OCI-LY1 (cell line): ENCODE measurements at regions not wholly inside any gene's neighbourhood (a gene's known extent, or its start where the extent isn't known, plus 50 kb on each side); places are given as distances from the start of the nearest gene placed in this dataset.

Experiments
- H2AFZ ChIP-seq: fragments of 200-600 bp; sonication (generic), shearing (Covaris generic); 2 replicates; pipeline ENCODE4 v1.6.0; 2014; ENCODE audit warnings: antibody characterized with exemption, mild to moderate bottlenecking, low read length
- H3F3A ChIP-seq: fragments of 200-600 bp; sonication (generic), shearing (Covaris generic); 2 replicates; pipeline ENCODE4 v1.6.0; 2014; ENCODE audit warnings: mild to moderate bottlenecking, antibody characterized with exemption, low read length, moderate library complexity; ENCODE audit not compliant: insufficient read depth
- H3K27ac ChIP-seq: fragments of 200-600 bp; sonication (generic); 2 replicates; pipeline ENCODE4 v1.5.1; 2014; ENCODE audit warnings: low read length, mixed run types, mild to moderate bottlenecking, low read depth; ENCODE audit not compliant: poor library complexity, severe bottlenecking
- H3K27me3 ChIP-seq: fragments of 200-600 bp; sonication (generic); 2 replicates; pipeline ENCODE4 v1.6.0; 2014; ENCODE audit warnings: antibody characterized with exemption, mild to moderate bottlenecking, low read length, moderate library complexity; ENCODE audit not compliant: insufficient read depth
- H3K36me3 ChIP-seq: fragments of 200-600 bp; sonication (generic); 2 replicates; pipeline ENCODE4 v1.6.1; 2014; ENCODE audit warnings: mild to moderate bottlenecking, antibody characterized with exemption, low read length, moderate library complexity, mixed read lengths; ENCODE audit not compliant: insufficient read depth
- H3K4me1 ChIP-seq: fragments of 200-600 bp; sonication (generic); 2 replicates; pipeline ENCODE4 v1.5.1; 2014; ENCODE audit warnings: mild to moderate bottlenecking, low read length, moderate library complexity; ENCODE audit not compliant: insufficient read depth, severe bottlenecking
- H3K4me2 ChIP-seq: fragments of 200-600 bp; sonication (generic), shearing (Covaris generic); 2 replicates; pipeline ENCODE4 v1.6.1; 2014; ENCODE audit warnings: low read length
- H3K4me3 ChIP-seq: fragments of 200-600 bp; sonication (generic); 2 replicates; pipeline ENCODE4 v1.5.1; 2014; ENCODE audit warnings: low read length, low read depth, mild to moderate bottlenecking, mixed read lengths; ENCODE audit not compliant: poor library complexity, severe bottlenecking
- H3K79me2 ChIP-seq: fragments of 200-600 bp; shearing (Covaris generic); 2 replicates; pipeline ENCODE4 v1.6.1; 2016; ENCODE audit warnings: mixed run types, low read length, mixed read lengths; ENCODE audit not compliant: insufficient read depth
- H3K9ac ChIP-seq: fragments of 200-600 bp; sonication (generic), shearing (Covaris generic); 2 replicates; pipeline ENCODE4 v1.6.1; 2014; ENCODE audit warnings: mild to moderate bottlenecking, low read length, mixed read lengths
- H3K9me2 ChIP-seq: fragments of 200-600 bp; sonication (generic), shearing (Covaris generic); 2 replicates; pipeline ENCODE4 v1.6.1; 2014; ENCODE audit warnings: low read depth, mild to moderate bottlenecking, low read length, mixed read lengths
- H3K9me3 ChIP-seq: fragments of 200-600 bp; shearing (Covaris generic); 2 replicates; pipeline ENCODE4 v1.6.1; 2014; ENCODE audit warnings: low read length, mixed read lengths
- H4K20me1 ChIP-seq: fragments of 200-600 bp; sonication (generic), shearing (Covaris generic); 2 replicates; pipeline ENCODE4 v1.6.0; 2016; ENCODE audit warnings: mild to moderate bottlenecking, low read length; ENCODE audit not compliant: insufficient read depth
- CTCF ChIP-seq: fragments of 200-600 bp; sonication (generic), shearing (Covaris generic); IDR thresholded peaks from 2 replicates; pipeline ENCODE4 v1.5.1; 2017; ENCODE audit warnings: mild to moderate bottlenecking, antibody characterized with exemption, low read length, moderate library complexity, mixed read lengths
- EZH2 ChIP-seq: fragments of 200-600 bp; sonication (generic), shearing (Covaris generic); IDR thresholded peaks from 2 replicates; pipeline ENCODE4 v1.8.0; 2017; ENCODE audit warnings: borderline replicate concordance, mixed run types, mild to moderate bottlenecking, antibody characterized with exemption, low read length, moderate library complexity, mixed read lengths

GRCh38 chr2:207403950-207404349, 125.8 kb upstream of the CREB1 start:
- Histone ChIP-seq H4K20me1 (no peaks in the 10 kb centered on the region), H3K79me2 (no peaks in the 10 kb centered on the region), H3K9me3 (no peaks in the 10 kb centered on the region), H3K36me3 (no peaks in the 10 kb centered on the region), H3K4me1 (no peaks in the 10 kb centered on the region), H3K4me2 (no peak overlapping the region), H3K27me3 (no peaks in the 10 kb centered on the region), H3K9me2 (no peaks in the 10 kb centered on the region), H3K4me3 (no peak overlapping the region), H2AFZ (no peak overlapping the region), H3K9ac (no peak overlapping the region), H3F3A (no peaks in the 10 kb centered on the region), H3K27ac (no peak overlapping the region)
- TF ChIP-seq EZH2 (no peak), CTCF (no peak)

GRCh38 chr2:207405150-207405549, 124.6 kb upstream of the CREB1 start:
- TF ChIP-seq EZH2 = no peak
- TF ChIP-seq CTCF = no peak

GRCh38 chr2:207408086-207408794, 121.5 kb upstream of the CREB1 start:
- H3K9me2 ChIP-seq = no peaks in the 10 kb centered on the region
- no peak overlapping the region for H3K9ac ChIP-seq
- H3K4me2 ChIP-seq = no peak overlapping the region
- H3K36me3 ChIP-seq = no peaks in the 10 kb centered on the region
- H4K20me1 ChIP-seq = no peaks in the 10 kb centered on the region
- no peaks in the 10 kb centered on the region for H3K4me1 ChIP-seq
- H3K9me3 ChIP-seq = no peaks in the 10 kb centered on the region
- no peak overlapping the region for H3K4me3 ChIP-seq
- H3F3A ChIP-seq = no peaks in the 10 kb centered on the region
- H3K79me2 ChIP-seq = no peaks in the 10 kb centered on the region
- H2AFZ ChIP-seq = no peak overlapping the region
- H3K27me3 ChIP-seq = no peaks in the 10 kb centered on the region
- H3K27ac ChIP-seq = no peak overlapping the region
- TF ChIP-seq CTCF = no peak
- no peak for TF ChIP-seq EZH2

More at GRCh38 chr2:207405150-207405549, 124.6 kb upstream of the CREB1 start:
- H3K27ac ChIP-seq = no peak overlapping the region
- no peak overlapping the region for H2AFZ ChIP-seq
- no peak overlapping the region for H3K4me3 ChIP-seq
- no peak overlapping the region for H3K9ac ChIP-seq
- no peak overlapping the region for H3K4me2 ChIP-seq
- no peaks in the 10 kb centered on the region for H3K36me3 ChIP-seq
- no peaks in the 10 kb centered on the region for H3K27me3 ChIP-seq
- no peaks in the 10 kb centered on the region for H3K79me2 ChIP-seq
- H3F3A ChIP-seq = no peaks in the 10 kb centered on the region
- H4K20me1 ChIP-seq = no peaks in the 10 kb centered on the region
- H3K9me3 ChIP-seq = no peaks in the 10 kb centered on the region
- no peaks in the 10 kb centered on the region for H3K9me2 ChIP-seq
- no peaks in the 10 kb centered on the region for H3K4me1 ChIP-seq
